Right lobe of liver (tissue), 4 donors: ENCODE measurements at regions not wholly inside any gene's neighbourhood (a gene's known extent, or its start where the extent isn't known, plus 50 kb on each side); places are given as distances from the start of the nearest gene placed in this dataset.

ENCODE experiments used
- CTCF ChIP-seq, 4 donors: fragments of 200-600 bp in 3 of 4; fragments of 450-650 bp in 1 of 4; IDR thresholded peaks; one replicate each; pipeline versions ENCODE4 v1.5.1 to v1.8.0; 2016 to 2022; ENCODE audit warnings: antibody characterized with exemption in 4 of 4, mild to moderate bottlenecking in 2 of 4
- POLR2A ChIP-seq: fragments of 450-650 bp; IDR thresholded peaks from one replicate; pipeline ENCODE4 v1.6.1; 2017; ENCODE audit warnings: antibody characterized with exemption, mild to moderate bottlenecking
- donor health status: DM: no; HTN: no; CAD: no.
- donor health status: DM: no; HTN: no; CAD: no.
- donor health status: DM: no; HTN: yes; CAD: no.

- TF ChIP-seq POLR2A = no peak
- TF ChIP-seq CTCF (IDR thresholded peaks at IDR 0.05) = no peak
These were observed 151.0 kb upstream of the MSX2 start for GRCh38 chr5:174573221-174573994.
